Mesenchymal stem cell (in vitro differentiated cells and primary cell): ENCODE measurements at regions not wholly inside any gene's neighbourhood (a gene's known extent, or its start where the extent isn't known, plus 50 kb on each side); places are given as distances from the start of the nearest gene placed in this dataset.

ENCODE experiments used
- DNase-seq: peaks from one replicate; pipeline ENCODE4 v3.0.0-alpha.2; 2013
- H2AFZ ChIP-seq: one replicate; pipeline ENCODE4 v1.6.1; 2013; ENCODE audit warnings: low read depth, mild to moderate bottlenecking, control low read depth, inconsistent platforms, low read length, moderate library complexity
- H2AK5ac ChIP-seq: 2 replicates; pipeline ENCODE4 v1.6.1; 2013; ENCODE audit warnings: low read length, moderate library complexity, mild to moderate bottlenecking, inconsistent platforms; ENCODE audit not compliant: severe bottlenecking
- H2BK120ac ChIP-seq: one replicate; pipeline ENCODE4 v1.6.1; 2013; ENCODE audit warnings: low read depth, mild to moderate bottlenecking, inconsistent platforms, low read length, moderate library complexity
- H2BK12ac ChIP-seq, 2 experiments: one replicate each; pipeline ENCODE4 v1.6.1; 2013; ENCODE audit warnings: inconsistent platforms in 2 of 2, low read length in 2 of 2, mild to moderate bottlenecking in 2 of 2, moderate library complexity in 2 of 2, control low read depth in 1 of 2
- H2BK15ac ChIP-seq: one replicate; pipeline ENCODE4 v1.6.1; 2013; ENCODE audit warnings: mild to moderate bottlenecking, low read depth, inconsistent platforms; ENCODE audit not compliant: poor library complexity, severe bottlenecking
- H2BK5ac ChIP-seq: 2 replicates; pipeline ENCODE4 v1.6.1; 2013; ENCODE audit warnings: low read depth, mild to moderate bottlenecking, low read length, control low read depth, inconsistent platforms; ENCODE audit not compliant: poor library complexity, severe bottlenecking
- H3K14ac ChIP-seq, 2 experiments: one replicate each; pipeline ENCODE4 v1.6.1; 2013; ENCODE audit warnings: inconsistent platforms in 2 of 2, low read length in 2 of 2, control low read depth in 1 of 2, mild to moderate bottlenecking in 1 of 2, moderate library complexity in 1 of 2
- H3K18ac ChIP-seq, 2 experiments: one replicate each; pipeline ENCODE4 v1.6.1; 2013; ENCODE audit warnings: inconsistent platforms in 2 of 2, low read length in 2 of 2, control low read depth in 1 of 2, low read depth in 1 of 2, mild to moderate bottlenecking in 1 of 2
- H3K23ac ChIP-seq, 2 experiments: one replicate each; pipeline ENCODE4 v1.6.1; 2013; ENCODE audit warnings: inconsistent platforms in 2 of 2, low read length in 2 of 2, mild to moderate bottlenecking in 2 of 2, moderate library complexity in 2 of 2, control low read depth in 1 of 2
- H3K27ac ChIP-seq: 2 replicates; pipeline ENCODE4 v1.5.1; 2013; ENCODE audit warnings: mild to moderate bottlenecking, moderate library complexity, low read length, control low read depth, inconsistent platforms; ENCODE audit not compliant: poor library complexity, severe bottlenecking
- H3K27me3 ChIP-seq, 2 experiments: 2 replicates each; pipeline versions ENCODE4 v1.6.1 to v1.7.0; 2013; ENCODE audit warnings: low read length in 2 of 2, mild to moderate bottlenecking in 2 of 2, moderate library complexity in 2 of 2, control low read depth in 1 of 2, inconsistent platforms in 1 of 2; ENCODE audit not compliant: control insufficient read depth in 1 of 2, insufficient read depth in 1 of 2
- H3K36me3 ChIP-seq, 2 experiments: 2 replicates each; pipeline versions ENCODE4 v1.6.1 to v1.7.0; 2013; ENCODE audit warnings: low read length in 2 of 2, control low read depth in 1 of 2, inconsistent platforms in 1 of 2, low read depth in 1 of 2, mild to moderate bottlenecking in 1 of 2; ENCODE audit not compliant: insufficient read depth in 2 of 2, control insufficient read depth in 1 of 2
- H3K4ac ChIP-seq, 2 experiments: one replicate each; pipeline ENCODE4 v1.6.1; 2013; ENCODE audit warnings: inconsistent platforms in 2 of 2, low read length in 2 of 2, mild to moderate bottlenecking in 2 of 2, moderate library complexity in 2 of 2, control low read depth in 1 of 2, low read depth in 1 of 2
- H3K4me1 ChIP-seq: 2 replicates; pipeline ENCODE4 v1.6.1; 2013; ENCODE audit warnings: low read depth, low read length, control low read depth; ENCODE audit not compliant: control insufficient read depth, insufficient read depth
- H3K4me2 ChIP-seq: 2 replicates; pipeline ENCODE4 v1.6.1; 2013; ENCODE audit warnings: low read length, mild to moderate bottlenecking, inconsistent platforms; ENCODE audit not compliant: poor library complexity, severe bottlenecking
- H3K4me3 ChIP-seq, 2 experiments: 2 replicates each; pipeline versions ENCODE4 v1.5.1 to v1.7.0; 2013; ENCODE audit warnings: low read length in 2 of 2, mild to moderate bottlenecking in 2 of 2, control low read depth in 1 of 2, low read depth in 1 of 2; ENCODE audit not compliant: insufficient read depth in 1 of 2
- H3K79me1 ChIP-seq: replicated peaks from 2 replicates; pipeline ENCODE4 v1.6.1; 2013; ENCODE audit warnings: mild to moderate bottlenecking, control low read depth, low read length, inconsistent platforms; ENCODE audit not compliant: poor library complexity, severe bottlenecking
- H3K9ac ChIP-seq: 2 replicates; pipeline ENCODE4 v1.7.0; 2013; ENCODE audit warnings: mild to moderate bottlenecking, low read length, moderate library complexity
- H3K9me3 ChIP-seq: 2 replicates; pipeline ENCODE4 v1.7.0; 2013; ENCODE audit warnings: mild to moderate bottlenecking, low read length; ENCODE audit not compliant: control insufficient read depth
- H4K8ac ChIP-seq: one replicate; pipeline ENCODE4 v1.6.1; 2013; ENCODE audit warnings: inconsistent platforms, mild to moderate bottlenecking, low read length, moderate library complexity
- H4K91ac ChIP-seq: one replicate; pipeline ENCODE4 v1.6.1; 2013; ENCODE audit warnings: mild to moderate bottlenecking, low read length, inconsistent platforms
- WGBS: methylation state at CpG from one replicate; pipeline ENCODE4 v1.1.7; 2013; ENCODE audit warnings: mixed read lengths; 5-methylcytosine and 5-hydroxymethylcytosine counted together

GRCh38 chr2:149679286-149679685 lies 91.7 kb upstream of the MMADHC start:
- Histone ChIP-seq H3K14ac (no peak overlapping the region), H3K9me3 (no peaks in the 10 kb centered on the region), H3K18ac (no peak overlapping the region), H2AK5ac (no peak overlapping the region), H3K4me3 (no peak overlapping the region), H2BK15ac (no peak overlapping the region), H3K4me1 (no peaks in the 10 kb centered on the region), H2BK5ac (no peak overlapping the region), H3K4ac (no peak overlapping the region), H2BK12ac (no peak overlapping the region), H4K8ac (no peak overlapping the region), H3K27ac (no peak overlapping the region), H3K27me3 (no peaks in the 10 kb centered on the region), H3K4me2 (no peak overlapping the region), H3K9ac (no peak overlapping the region), H3K36me3 (no peaks in the 10 kb centered on the region), H3K79me1 (no peaks in the 10 kb centered on the region), H3K23ac (no peak overlapping the region), H2BK120ac (no peak overlapping the region), H4K91ac (no peak overlapping the region), H2AFZ (no peak overlapping the region)
- WGBS: 90% methylated on average over 2 of the region's 2 CpGs
- peak; percentile 66 for DNase-seq

GRCh38 chr2:149677416-149677815 lies 89.8 kb upstream of the MMADHC start:
- WGBS: 94% methylated on average over 1 of the region's 1 CpG

DNA sequence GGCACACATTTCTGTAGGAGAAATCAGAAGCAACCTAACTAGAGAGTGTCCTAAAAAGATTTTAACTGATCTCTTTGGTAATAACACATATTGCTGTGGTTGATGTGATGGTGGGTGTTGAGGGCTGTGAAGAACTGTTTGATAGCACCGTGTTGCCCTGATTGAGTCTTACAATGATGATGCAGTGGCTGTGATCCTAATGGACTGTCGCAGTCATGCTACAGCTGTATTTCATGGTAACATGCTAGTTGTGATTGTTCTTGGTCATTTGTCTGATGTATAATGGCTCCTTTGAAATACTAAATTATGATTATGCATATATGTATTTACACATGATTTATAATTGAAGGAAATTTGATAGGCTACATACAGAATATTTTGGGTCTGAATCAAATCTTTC lies 82.5 kb upstream of the MMADHC start:
- Histone ChIP-seq H3K27ac (no peak overlapping the region), H2AK5ac (no peak overlapping the region), H3K14ac (no peak overlapping the region), H3K4ac (no peak overlapping the region), H3K9ac (no peak overlapping the region), H4K91ac (no peak overlapping the region), H3K23ac (no peak overlapping the region), H2BK5ac (no peak overlapping the region), H3K4me3 (no peak overlapping the region), H3K27me3 (no peaks in the 10 kb centered on the region), H2BK120ac (no peak overlapping the region), H3K79me1 (no peaks in the 10 kb centered on the region), H3K9me3 (no peaks in the 10 kb centered on the region), H2AFZ (no peak overlapping the region), H2BK15ac (no peak overlapping the region), H3K18ac (no peak overlapping the region), H4K8ac (no peak overlapping the region), H2BK12ac (no peak overlapping the region), H3K36me3 (no peaks in the 10 kb centered on the region), H3K4me1 (no peaks in the 10 kb centered on the region), H3K4me2 (no peak overlapping the region)
- no peak for DNase-seq
- 95% methylated on average over 2 of the region's 2 CpGs for WGBS

More at GRCh38 chr2:149677416-149677815, 89.8 kb upstream of the MMADHC start:
- Histone ChIP-seq H2BK5ac (no peak overlapping the region), H3K27me3 (no peaks in the 10 kb centered on the region), H3K4me3 (no peak overlapping the region), H3K4ac (no peak overlapping the region), H2BK120ac (no peak overlapping the region), H3K4me2 (no peak overlapping the region), H3K14ac (no peak overlapping the region), H2AK5ac (no peak overlapping the region), H3K18ac (no peak overlapping the region), H3K9me3 (no peaks in the 10 kb centered on the region), H2AFZ (no peak overlapping the region), H4K8ac (no peak overlapping the region), H3K23ac (no peak overlapping the region), H2BK15ac (no peak overlapping the region), H4K91ac (no peak overlapping the region), H3K36me3 (no peaks in the 10 kb centered on the region), H3K79me1 (no peaks in the 10 kb centered on the region), H2BK12ac (no peak overlapping the region), H3K9ac (no peak overlapping the region), H3K27ac (no peak overlapping the region), H3K4me1 (no peaks in the 10 kb centered on the region)
- DNase-seq: no peak

DNA sequence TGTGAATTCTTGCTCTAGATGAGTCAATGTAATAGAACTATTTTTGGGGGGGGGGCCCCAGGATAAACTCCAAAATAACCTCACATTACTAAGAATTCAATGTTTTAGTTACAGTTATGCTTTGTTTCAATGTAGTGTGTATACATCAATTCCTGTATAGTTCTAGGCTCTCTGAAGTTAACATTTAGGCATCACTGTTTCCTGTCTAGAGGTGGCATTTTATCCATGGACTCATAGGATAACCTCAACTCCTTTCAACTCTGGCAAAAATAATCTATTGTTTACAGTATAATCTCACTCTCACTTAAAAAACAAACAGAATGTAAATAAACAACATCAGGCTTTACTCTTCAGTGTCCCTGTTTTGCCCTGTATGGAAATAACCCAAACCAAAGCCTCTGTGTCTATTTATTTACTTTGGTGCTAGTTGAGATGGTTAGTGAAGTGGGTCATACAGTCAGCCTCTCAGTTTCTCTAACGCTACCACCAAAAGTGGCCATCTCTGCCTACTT lies 79.3 kb upstream of the MMADHC start:
- no peaks in the 10 kb centered on the region for H3K27me3 ChIP-seq
- no peak overlapping the region for H2BK5ac ChIP-seq
- H2AK5ac ChIP-seq: no peak overlapping the region
- no peak overlapping the region for H2BK12ac ChIP-seq
- no peak overlapping the region for H2BK120ac ChIP-seq
- no peaks in the 10 kb centered on the region for H3K4me1 ChIP-seq
- no peak overlapping the region for H3K23ac ChIP-seq
- H3K4me2 ChIP-seq: no peak overlapping the region
- no peak overlapping the region for H2AFZ ChIP-seq
- no peak overlapping the region for H3K18ac ChIP-seq
- H3K9ac ChIP-seq: no peak overlapping the region
- peak; percentile 40 for DNase-seq
- no peaks in the 10 kb centered on the region for H3K36me3 ChIP-seq
- no peak overlapping the region for H3K27ac ChIP-seq
- no peak overlapping the region for H4K8ac ChIP-seq
- H3K14ac ChIP-seq: no peak overlapping the region
- H3K4me3 ChIP-seq: no peak overlapping the region
- H3K79me1 ChIP-seq: no peaks in the 10 kb centered on the region
- no peak overlapping the region for H4K91ac ChIP-seq
- H3K9me3 ChIP-seq: no peaks in the 10 kb centered on the region
- 67% methylated on average over 1 of the region's 1 CpG for WGBS
- H3K4ac ChIP-seq: no peak overlapping the region
- H2BK15ac ChIP-seq: no peak overlapping the region
